HL-60 (cell line): ENCODE measurements at regions not wholly inside any gene's neighbourhood (a gene's known extent, or its start where the extent isn't known, plus 50 kb on each side); places are given as distances from the start of the nearest gene placed in this dataset.

Experiments used
- REST ChIP-seq: IDR thresholded peaks from 2 replicates; pipeline ENCODE4 v1.6.1; 2012; ENCODE audit warnings: low read depth; ENCODE audit not compliant: insufficient replicate concordance
- SPI1 ChIP-seq: IDR thresholded peaks from 2 replicates; pipeline ENCODE4 v1.6.1; 2012; ENCODE audit warnings: low read depth, mild to moderate bottlenecking, borderline replicate concordance
- TF ChIP-seq, protein P1 (sequence below): IDR thresholded peaks from one replicate; pipeline ENCODE4 v1.5.1; 2011; ENCODE audit warnings: low read length, control low read depth, inconsistent platforms; ENCODE audit not compliant: insufficient read depth

GRCh38 chr6:154614641-154615040 lies 104.2 kb upstream of the CNKSR3 start:
- TF ChIP-seq, protein P1, sequence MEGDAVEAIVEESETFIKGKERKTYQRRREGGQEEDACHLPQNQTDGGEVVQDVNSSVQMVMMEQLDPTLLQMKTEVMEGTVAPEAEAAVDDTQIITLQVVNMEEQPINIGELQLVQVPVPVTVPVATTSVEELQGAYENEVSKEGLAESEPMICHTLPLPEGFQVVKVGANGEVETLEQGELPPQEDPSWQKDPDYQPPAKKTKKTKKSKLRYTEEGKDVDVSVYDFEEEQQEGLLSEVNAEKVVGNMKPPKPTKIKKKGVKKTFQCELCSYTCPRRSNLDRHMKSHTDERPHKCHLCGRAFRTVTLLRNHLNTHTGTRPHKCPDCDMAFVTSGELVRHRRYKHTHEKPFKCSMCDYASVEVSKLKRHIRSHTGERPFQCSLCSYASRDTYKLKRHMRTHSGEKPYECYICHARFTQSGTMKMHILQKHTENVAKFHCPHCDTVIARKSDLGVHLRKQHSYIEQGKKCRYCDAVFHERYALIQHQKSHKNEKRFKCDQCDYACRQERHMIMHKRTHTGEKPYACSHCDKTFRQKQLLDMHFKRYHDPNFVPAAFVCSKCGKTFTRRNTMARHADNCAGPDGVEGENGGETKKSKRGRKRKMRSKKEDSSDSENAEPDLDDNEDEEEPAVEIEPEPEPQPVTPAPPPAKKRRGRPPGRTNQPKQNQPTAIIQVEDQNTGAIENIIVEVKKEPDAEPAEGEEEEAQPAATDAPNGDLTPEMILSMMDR = no peak
- no peak for TF ChIP-seq REST
- no peak for TF ChIP-seq SPI1
